OCI-LY3 (cell line): ENCODE measurements at regions not wholly inside any gene's neighbourhood (a gene's known extent, or its start where the extent isn't known, plus 50 kb on each side); places are given as distances from the start of the nearest gene placed in this dataset.
"Not testable (repeated sequence)": the region's sequence is repeated elsewhere in the genome, so short reads cannot be mapped to it uniquely, and the experiment has no call there.

Experiments used
- H2AFZ ChIP-seq: fragments of 200-600, 300-600 bp; shearing (Covaris generic); 2 replicates; pipeline ENCODE4 v1.6.0; 2014; ENCODE audit warnings: antibody characterized with exemption, low read depth, low read length
- H3K27ac ChIP-seq: fragments of 200-600, 300-600 bp; sonication (generic); 2 replicates; pipeline ENCODE4 v1.5.1; 2014; ENCODE audit warnings: mild to moderate bottlenecking, low read length, moderate library complexity, mixed read lengths
- H3K27me3 ChIP-seq: fragments of 200-600, 300-600 bp; sonication (generic); 2 replicates; pipeline ENCODE4 v1.6.1; 2014; ENCODE audit warnings: low read depth, low read length, mixed read lengths
- H3K36me3 ChIP-seq: fragments of 200-600, 300-600 bp; sonication (generic); replicated peaks from 2 replicates; pipeline ENCODE3; 2014; ENCODE audit warnings: low read depth, low read length, mixed read lengths
- H3K4me1 ChIP-seq: fragments of 300-600, 200-600 bp; sonication (generic); 2 replicates; pipeline ENCODE4 v1.6.1; 2014; ENCODE audit warnings: low read length, mixed read lengths
- H3K4me2 ChIP-seq: fragments of 200-600, 300-600 bp; sonication (generic); 2 replicates; pipeline ENCODE4 v1.6.1; 2014; ENCODE audit warnings: low read length, mixed read lengths
- H3K4me3 ChIP-seq: fragments of 300-600, 200-600 bp; sonication (generic); 2 replicates; pipeline ENCODE4 v1.5.1; 2014; ENCODE audit warnings: antibody characterized with exemption, mild to moderate bottlenecking, low read length, moderate library complexity
- H3K79me2 ChIP-seq: fragments of 300-600, 200-600 bp; shearing (Covaris generic); 2 replicates; pipeline ENCODE4 v1.6.1; 2014; ENCODE audit warnings: mild to moderate bottlenecking, low read length, mixed read lengths
- H3K9ac ChIP-seq: fragments of 300-600, 200-600 bp; shearing (Covaris generic); 2 replicates; pipeline ENCODE4 v1.6.0; 2014; ENCODE audit warnings: mild to moderate bottlenecking, low read length, moderate library complexity
- H3K9me3 ChIP-seq: fragments of 200-600, 300-600 bp; shearing (Covaris generic); 2 replicates; pipeline ENCODE4 v1.6.1; 2014; ENCODE audit warnings: low read length, mixed read lengths; ENCODE audit not compliant: insufficient read depth
- H4K20me1 ChIP-seq: fragments of 200-600, 300-600 bp; sonication (generic); 2 replicates; pipeline ENCODE4 v1.6.1; 2016; ENCODE audit warnings: low read length, mixed read lengths; ENCODE audit not compliant: insufficient read depth
- EZH2phosphoT487 ChIP-seq: fragments of 200-600 bp; shearing (Covaris generic); IDR thresholded peaks from 2 replicates; pipeline ENCODE4 v1.6.1; 2018; ENCODE audit warnings: antibody characterized with exemption, mixed run types, low read depth
- TF ChIP-seq, protein P1 (sequence below): fragments of 200-600, 300-600 bp; sonication (generic); IDR thresholded peaks from 2 replicates; pipeline ENCODE4 v1.5.1; 2014; ENCODE audit warnings: antibody characterized with exemption, low read length, low read depth

- no peak for TF ChIP-seq EZH2phosphoT487
- TF ChIP-seq, protein P1, sequence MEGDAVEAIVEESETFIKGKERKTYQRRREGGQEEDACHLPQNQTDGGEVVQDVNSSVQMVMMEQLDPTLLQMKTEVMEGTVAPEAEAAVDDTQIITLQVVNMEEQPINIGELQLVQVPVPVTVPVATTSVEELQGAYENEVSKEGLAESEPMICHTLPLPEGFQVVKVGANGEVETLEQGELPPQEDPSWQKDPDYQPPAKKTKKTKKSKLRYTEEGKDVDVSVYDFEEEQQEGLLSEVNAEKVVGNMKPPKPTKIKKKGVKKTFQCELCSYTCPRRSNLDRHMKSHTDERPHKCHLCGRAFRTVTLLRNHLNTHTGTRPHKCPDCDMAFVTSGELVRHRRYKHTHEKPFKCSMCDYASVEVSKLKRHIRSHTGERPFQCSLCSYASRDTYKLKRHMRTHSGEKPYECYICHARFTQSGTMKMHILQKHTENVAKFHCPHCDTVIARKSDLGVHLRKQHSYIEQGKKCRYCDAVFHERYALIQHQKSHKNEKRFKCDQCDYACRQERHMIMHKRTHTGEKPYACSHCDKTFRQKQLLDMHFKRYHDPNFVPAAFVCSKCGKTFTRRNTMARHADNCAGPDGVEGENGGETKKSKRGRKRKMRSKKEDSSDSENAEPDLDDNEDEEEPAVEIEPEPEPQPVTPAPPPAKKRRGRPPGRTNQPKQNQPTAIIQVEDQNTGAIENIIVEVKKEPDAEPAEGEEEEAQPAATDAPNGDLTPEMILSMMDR = no peak
- Histone ChIP-seq H3K4me1 (no peaks in the 10 kb centered on the region), H3K27ac (no peak overlapping the region), H4K20me1 (no peaks in the 10 kb centered on the region), H3K4me3 (no peak overlapping the region), H3K36me3 (no peaks in the 10 kb centered on the region), H3K27me3 (no peaks in the 10 kb centered on the region), H2AFZ (no peak overlapping the region), H3K9me3 (no peaks in the 10 kb centered on the region), H3K4me2 (no peak overlapping the region), H3K9ac (no peak overlapping the region), H3K79me2 (no peaks in the 10 kb centered on the region)
Measured at GRCh38 chr12:38204831-38205230, 111.7 kb upstream of the ALG10B start.

DNA sequence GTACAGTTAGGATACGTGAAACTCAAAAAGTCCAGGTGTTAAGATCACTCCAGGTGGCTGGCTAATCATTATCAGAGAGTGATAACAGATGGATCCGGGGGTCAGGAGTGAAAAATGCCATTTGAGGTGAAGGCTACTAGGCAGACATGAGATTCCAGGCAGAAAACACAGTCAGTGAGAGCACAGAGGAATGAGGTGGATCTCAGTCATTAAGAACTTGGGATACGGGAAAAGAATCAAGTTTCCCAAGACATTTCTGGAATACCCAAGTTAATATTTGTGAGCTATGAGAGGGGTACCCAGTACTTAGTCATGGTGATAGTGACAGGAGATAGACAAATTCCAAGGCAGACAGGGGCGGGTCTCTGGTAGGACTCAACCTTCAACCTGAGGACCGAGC, 94.6 kb upstream of the ALG10B start:
- Histone ChIP-seq H3K9ac (no peak overlapping the region), H3K79me2 (no peaks in the 10 kb centered on the region), H2AFZ (no peak overlapping the region), H3K4me1 (no peaks in the 10 kb centered on the region), H3K4me2 (no peak overlapping the region), H3K27me3 (no peaks in the 10 kb centered on the region), H3K27ac (no peak overlapping the region), H3K36me3 (no peaks in the 10 kb centered on the region), H3K4me3 (no peak overlapping the region), H4K20me1 (no peaks in the 10 kb centered on the region), H3K9me3 (no peaks in the 10 kb centered on the region)
- TF ChIP-seq EZH2phosphoT487 = no peak
- TF ChIP-seq, protein P1 = no peak

DNA sequence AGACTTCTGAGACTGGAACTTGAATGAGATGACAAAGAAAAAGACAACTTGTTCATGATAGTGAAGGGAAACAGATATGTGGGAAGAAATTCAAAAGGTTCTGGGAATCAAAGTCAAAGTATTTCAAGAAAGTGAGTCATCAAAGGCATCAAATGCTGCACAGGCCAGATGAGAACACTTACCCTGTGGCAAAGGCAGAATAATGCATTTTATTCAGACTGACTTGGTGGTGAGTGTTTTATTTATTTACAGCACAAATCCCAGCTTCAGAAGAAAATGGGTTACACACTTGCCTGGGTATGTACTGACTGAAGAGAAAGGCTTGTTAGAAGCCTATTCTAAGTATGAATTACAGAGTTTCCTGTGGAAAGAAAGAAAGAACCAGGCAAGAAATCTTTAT, 78.2 kb upstream of the ALG10B start:
- not testable (repeated sequence) for H3K4me2 ChIP-seq, H3K79me2 ChIP-seq, H3K27ac ChIP-seq, H3K4me1 ChIP-seq, H3K9me3 ChIP-seq, H4K20me1 ChIP-seq, H3K9ac ChIP-seq, H3K36me3 ChIP-seq, H3K4me3 ChIP-seq, H2AFZ ChIP-seq, H3K27me3 ChIP-seq

DNA sequence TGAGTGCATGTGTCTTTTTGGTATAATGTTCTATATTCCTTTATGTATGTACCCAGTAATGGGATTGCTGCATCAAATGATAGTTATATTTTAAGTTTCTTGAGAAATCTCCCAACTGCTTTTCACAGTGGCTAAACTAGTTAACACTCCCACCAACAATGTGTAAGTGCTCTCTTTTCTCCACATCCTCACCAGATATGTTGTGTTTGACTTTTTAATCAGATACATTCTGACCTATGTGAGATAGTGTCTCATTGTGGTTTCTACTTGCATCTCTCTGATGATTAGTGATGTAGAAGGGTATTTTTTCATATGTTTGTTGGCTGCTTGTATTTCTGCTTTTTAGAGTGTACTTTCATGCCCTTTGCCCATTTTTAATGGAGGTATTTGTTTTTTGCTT, 62.8 kb upstream of the ALG10B start:
- H4K20me1 ChIP-seq = no peaks in the 10 kb centered on the region
- no peaks in the 10 kb centered on the region for H3K9me3 ChIP-seq
- no peaks in the 10 kb centered on the region for H3K4me1 ChIP-seq
- H3K36me3 ChIP-seq = no peaks in the 10 kb centered on the region
- TF ChIP-seq EZH2phosphoT487 = no peak
- TF ChIP-seq, protein P1 = no peak
- no peak overlapping the region for H3K9ac ChIP-seq
- no peaks in the 10 kb centered on the region for H3K27me3 ChIP-seq
- no peak overlapping the region for H3K4me2 ChIP-seq
- H3K4me3 ChIP-seq = no peak overlapping the region
- no peak overlapping the region for H2AFZ ChIP-seq
- no peak overlapping the region for H3K27ac ChIP-seq
- no peaks in the 10 kb centered on the region for H3K79me2 ChIP-seq

DNA sequence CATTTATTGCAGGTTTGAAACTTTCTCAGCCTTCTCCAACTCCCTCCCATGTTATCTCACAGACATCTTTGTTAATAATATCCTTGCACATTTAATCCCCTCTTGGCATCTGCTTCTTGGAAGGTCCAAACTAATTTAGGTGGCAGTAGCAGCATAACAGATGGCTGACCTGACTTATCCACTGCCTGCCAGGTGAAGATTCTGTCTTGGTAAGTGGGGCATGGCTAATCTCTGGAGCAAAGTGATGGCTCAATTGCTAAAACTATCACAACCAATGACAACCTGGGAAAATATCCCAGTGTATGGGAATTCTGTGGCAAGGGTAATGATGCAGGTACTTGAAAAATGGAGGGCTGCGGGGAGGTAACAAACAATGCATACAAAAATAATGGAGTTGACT, 58.2 kb upstream of the ALG10B start:
- no peaks in the 10 kb centered on the region for H4K20me1 ChIP-seq
- no peak overlapping the region for H3K9ac ChIP-seq
- no peak overlapping the region for H3K4me3 ChIP-seq
- H3K9me3 ChIP-seq = no peaks in the 10 kb centered on the region
- no peaks in the 10 kb centered on the region for H3K36me3 ChIP-seq
- TF ChIP-seq EZH2phosphoT487 = no peak
- TF ChIP-seq, protein P1 = no peak
- H3K27ac ChIP-seq = no peak overlapping the region
- H3K79me2 ChIP-seq = no peaks in the 10 kb centered on the region
- H2AFZ ChIP-seq = no peak overlapping the region
- H3K4me2 ChIP-seq = no peak overlapping the region
- H3K27me3 ChIP-seq = no peaks in the 10 kb centered on the region
- no peaks in the 10 kb centered on the region for H3K4me1 ChIP-seq
